Bronchial epithelial cell (primary cell): ENCODE measurements at regions not wholly inside any gene's neighbourhood (a gene's known extent, or its start where the extent isn't known, plus 50 kb on each side); places are given as distances from the start of the nearest gene placed in this dataset.

Experiments used
- DNase-seq: peaks from one replicate; pipeline ENCODE4 v3.0.0-alpha.2; 2010; ENCODE audit warnings: low read depth
- FAIRE-seq: peaks from 2 replicates; lab custom pipeline; 2011; peaks lifted over from hg19 to GRCh38; lab: Jason Lieb, UNC
- H3K27me3 ChIP-seq: 2 replicates; pipeline ENCODE4 v1.5.1; 2011; ENCODE audit warnings: low read length; ENCODE audit not compliant: control insufficient read depth, insufficient read depth
- H3K36me3 ChIP-seq: 2 replicates; pipeline ENCODE4 v1.5.1; 2011; ENCODE audit warnings: low read length; ENCODE audit not compliant: control insufficient read depth, insufficient read depth
- H3K4me3 ChIP-seq: 2 replicates; pipeline ENCODE4 v1.5.1; 2011; ENCODE audit warnings: mild to moderate bottlenecking, low read depth, low read length, control low read depth
- CTCF ChIP-seq: IDR thresholded peaks from 2 replicates; pipeline ENCODE4 v1.5.1; 2011; ENCODE audit warnings: mild to moderate bottlenecking, moderate library complexity, low read length, control low read depth, inconsistent platforms; ENCODE audit not compliant: insufficient read depth, severe bottlenecking

GRCh38 chr4:75376543-75376942 lies 137.7 kb downstream of the RCHY1 start:
- Histone ChIP-seq H3K4me3 (no peak overlapping the region), H3K36me3 (no peaks in the 10 kb centered on the region), H3K27me3 (no peaks in the 10 kb centered on the region)
- no peak for FAIRE-seq
- DNase-seq: no peak
- TF ChIP-seq CTCF: no peak

GRCh38 chr4:75371915-75372314 lies 142.3 kb downstream of the RCHY1 start:
- Histone ChIP-seq H3K36me3 (no peaks in the 10 kb centered on the region), H3K4me3 (no peak overlapping the region), H3K27me3 (no peaks in the 10 kb centered on the region)
- FAIRE-seq (no peak), DNase-seq (no peak)
- TF ChIP-seq CTCF: no peak

- no peak overlapping the region for H3K4me3 ChIP-seq
- no peaks in the 10 kb centered on the region for H3K27me3 ChIP-seq
- no peak for TF ChIP-seq CTCF
- no peaks in the 10 kb centered on the region for H3K36me3 ChIP-seq
- no peak for FAIRE-seq
- no peak for DNase-seq
Observed at GRCh38 chr4:75370576-75370975, 143.6 kb downstream of the RCHY1 start.

- DNase-seq: no peak
- no peak for FAIRE-seq
- Histone ChIP-seq H3K27me3 (no peaks in the 10 kb centered on the region), H3K4me3 (no peak overlapping the region), H3K36me3 (no peaks in the 10 kb centered on the region)
- TF ChIP-seq CTCF: no peak
Observed at GRCh38 chr4:75345423-75345822, 168.8 kb downstream of the RCHY1 start.

GRCh38 chr4:75344915-75345314 lies 169.3 kb downstream of the RCHY1 start:
- DNase-seq (peak; percentile 23), FAIRE-seq (no peak)
- no peak for TF ChIP-seq CTCF
- no peaks in the 10 kb centered on the region for H3K36me3 ChIP-seq
- H3K27me3 ChIP-seq: no peaks in the 10 kb centered on the region
- H3K4me3 ChIP-seq: no peak overlapping the region

- Histone ChIP-seq H3K27me3 (no peaks in the 10 kb centered on the region), H3K4me3 (no peak overlapping the region), H3K36me3 (no peaks in the 10 kb centered on the region)
- DNase-seq: no peak
- FAIRE-seq: no peak
- no peak for TF ChIP-seq CTCF
Observed at GRCh38 chr4:75343333-75343732, 170.9 kb downstream of the RCHY1 start.
